A673 (cell line): ENCODE measurements at regions not wholly inside any gene's neighbourhood (a gene's known extent, or its start where the extent isn't known, plus 50 kb on each side); places are given as distances from the start of the nearest gene placed in this dataset.

Experiments
- CTCF ChIP-seq: fragments of 300-800, 200-600 bp; sonication (generic); conservative IDR thresholded peaks from 2 replicates; pipeline ENCODE4 v1.5.1; 2017; ENCODE audit warnings: low read depth, mild to moderate bottlenecking, antibody characterized with exemption, low read length, moderate library complexity, mixed read lengths
- EZH2 ChIP-seq: fragments of 200-600 bp; sonication (generic); IDR thresholded peaks from 2 replicates; pipeline ENCODE4 v1.6.1; 2017; ENCODE audit warnings: borderline replicate concordance, low read depth, mild to moderate bottlenecking, mixed read lengths, antibody characterized with exemption, low read length; ENCODE audit not compliant: poor library complexity, severe bottlenecking

- TF ChIP-seq CTCF: no peak
- no peak for TF ChIP-seq EZH2
Measured at GRCh38 chr12:40575987-40576386, 116.3 kb upstream of the CNTN1 start.
